ENCODE measurements at regions not wholly inside any gene's neighbourhood (a gene's known extent, or its start where the extent isn't known, plus 50 kb on each side); places are given as distances from the start of the nearest gene placed in this dataset.

DNA sequence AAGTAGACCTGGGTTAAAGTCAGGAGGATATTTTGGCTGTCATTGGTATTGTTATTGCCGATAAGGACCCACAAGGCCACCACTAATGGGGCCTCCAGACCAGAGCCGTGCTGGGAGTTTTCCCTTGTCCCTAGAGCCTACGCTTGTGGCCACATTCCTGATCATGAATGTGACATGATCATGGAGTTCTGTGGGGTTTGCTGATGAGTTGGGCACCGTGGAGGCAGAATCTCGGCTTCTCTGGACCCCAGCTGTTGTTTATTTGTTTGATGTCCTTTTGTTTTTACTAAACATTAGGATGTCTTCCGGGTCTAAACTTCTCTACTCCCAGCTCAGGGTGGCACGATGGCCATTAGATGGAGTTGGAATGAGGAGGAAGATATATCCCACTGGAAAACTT, 74.9 kb upstream of the TMPRSS2 start:
- TF ChIP-seq, protein P1, sequence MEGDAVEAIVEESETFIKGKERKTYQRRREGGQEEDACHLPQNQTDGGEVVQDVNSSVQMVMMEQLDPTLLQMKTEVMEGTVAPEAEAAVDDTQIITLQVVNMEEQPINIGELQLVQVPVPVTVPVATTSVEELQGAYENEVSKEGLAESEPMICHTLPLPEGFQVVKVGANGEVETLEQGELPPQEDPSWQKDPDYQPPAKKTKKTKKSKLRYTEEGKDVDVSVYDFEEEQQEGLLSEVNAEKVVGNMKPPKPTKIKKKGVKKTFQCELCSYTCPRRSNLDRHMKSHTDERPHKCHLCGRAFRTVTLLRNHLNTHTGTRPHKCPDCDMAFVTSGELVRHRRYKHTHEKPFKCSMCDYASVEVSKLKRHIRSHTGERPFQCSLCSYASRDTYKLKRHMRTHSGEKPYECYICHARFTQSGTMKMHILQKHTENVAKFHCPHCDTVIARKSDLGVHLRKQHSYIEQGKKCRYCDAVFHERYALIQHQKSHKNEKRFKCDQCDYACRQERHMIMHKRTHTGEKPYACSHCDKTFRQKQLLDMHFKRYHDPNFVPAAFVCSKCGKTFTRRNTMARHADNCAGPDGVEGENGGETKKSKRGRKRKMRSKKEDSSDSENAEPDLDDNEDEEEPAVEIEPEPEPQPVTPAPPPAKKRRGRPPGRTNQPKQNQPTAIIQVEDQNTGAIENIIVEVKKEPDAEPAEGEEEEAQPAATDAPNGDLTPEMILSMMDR (IDR thresholded peaks at IDR 0.05; ENCODE audit: control extremely low read depth in 1 of 3, insufficient read depth in 1 of 3, low read depth in 1 of 3, low read length in 3 of 3): no peak
- TF ChIP-seq SRF (IDR thresholded peaks at IDR 0.05; ENCODE audit: low read depth, low read length) (no peak), POLR2AphosphoS5 (IDR thresholded peaks at IDR 0.05; ENCODE audit: low read depth, low read length) (no peak)

All from H1 (cell line).